Stimulated activated CD8-positive, alpha-beta memory T cell treated with anti-CD3 and anti-CD28 coated beads, Interleukin-15, amount 100 ng/mL, for 48 hours (primary cell): ENCODE measurements at regions not wholly inside any gene's neighbourhood (a gene's known extent, or its start where the extent isn't known, plus 50 kb on each side); places are given as distances from the start of the nearest gene placed in this dataset.
"Not testable (repeated sequence)": the region's sequence is repeated elsewhere in the genome, so short reads cannot be mapped to it uniquely, and the experiment has no call there.

Experiments
- DNase-seq, 2 donors: peaks; one replicate each; pipeline ENCODE4 v3.0.0-alpha.2; 2020; ENCODE audit warnings: low read depth in 2 of 2

GRCh38 chr16:60392380-60392779 lies 1643.9 kb downstream of the CDH8 start:
- no peak for DNase-seq

GRCh38 chr16:60371591-60371990 lies 1637.5 kb upstream of the GOT2 start:
- no peak for DNase-seq

GRCh38 chr16:60367739-60368138 lies 1633.6 kb upstream of the GOT2 start:
- DNase-seq, result no peak

GRCh38 chr16:60363566-60363965 lies 1629.5 kb upstream of the GOT2 start:
- DNase-seq, result no peak

- DNase-seq, result not testable (repeated sequence)
These were observed 1625.8 kb upstream of the GOT2 start for GRCh38 chr16:60359866-60360265.

- not testable (repeated sequence) for DNase-seq
These were observed 1625.3 kb upstream of the GOT2 start for GRCh38 chr16:60359412-60359811.

- DNase-seq, result not testable (repeated sequence)
These were observed 1623.9 kb upstream of the GOT2 start for GRCh38 chr16:60357876-60358522.

GRCh38 chr16:60346256-60346655 lies 1612.1 kb upstream of the GOT2 start:
- DNase-seq, result no peak

GRCh38 chr16:60337671-60338070 lies 1603.6 kb upstream of the GOT2 start:
- no peak for DNase-seq

GRCh38 chr16:60331168-60331567 lies 1597.1 kb upstream of the GOT2 start:
- no peak for DNase-seq

GRCh38 chr16:60329108-60329507 lies 1595.0 kb upstream of the GOT2 start:
- no peak for DNase-seq

GRCh38 chr16:60328152-60328551 lies 1594.0 kb upstream of the GOT2 start:
- no peak for DNase-seq

GRCh38 chr16:60318486-60318885 lies 1584.4 kb upstream of the GOT2 start:
- DNase-seq, result no peak

GRCh38 chr16:60310846-60311445 lies 1576.8 kb upstream of the GOT2 start:
- DNase-seq, result no peak

- DNase-seq, result no peak
These were observed 1570.6 kb upstream of the GOT2 start for GRCh38 chr16:60304720-60305119.

GRCh38 chr16:60304066-60304465 lies 1570.0 kb upstream of the GOT2 start:
- no peak for DNase-seq

- DNase-seq, result no peak
These were observed 1568.6 kb upstream of the GOT2 start for GRCh38 chr16:60302676-60303075.

- no peak for DNase-seq
These were observed 1568.1 kb upstream of the GOT2 start for GRCh38 chr16:60302261-60302660.

GRCh38 chr16:60299241-60299776 lies 1565.2 kb upstream of the GOT2 start:
- no peak for DNase-seq

GRCh38 chr16:60295451-60295850 lies 1561.3 kb upstream of the GOT2 start:
- no peak for DNase-seq

- DNase-seq, result no peak
These were observed 1551.7 kb upstream of the GOT2 start for GRCh38 chr16:60285794-60286193.

GRCh38 chr16:60279061-60279665 lies 1545.0 kb upstream of the GOT2 start:
- DNase-seq, result no peak

- DNase-seq, result no peak
These were observed 1540.4 kb upstream of the GOT2 start for GRCh38 chr16:60274431-60275019.
